Astrocyte (in vitro differentiated cells and primary cell): ENCODE measurements at regions not wholly inside any gene's neighbourhood (a gene's known extent, or its start where the extent isn't known, plus 50 kb on each side); places are given as distances from the start of the nearest gene placed in this dataset.

ENCODE experiments used
- DNase-seq: peaks from one replicate; pipeline ENCODE4 v3.0.0-alpha.2; 2010; ENCODE audit warnings: low read depth
- FAIRE-seq: peaks from 2 replicates; lab custom pipeline; 2011; peaks lifted over from hg19 to GRCh38; lab: Jason Lieb, UNC
- H2AFZ ChIP-seq: 2 replicates; pipeline ENCODE4 v1.6.0; 2012; ENCODE audit warnings: low read depth, low read length, inconsistent platforms
- H3K27ac ChIP-seq: 2 replicates; pipeline ENCODE4 v1.5.1; 2011; ENCODE audit warnings: low read depth, low read length, inconsistent platforms
- H3K27me3 ChIP-seq: 2 replicates; pipeline ENCODE4 v1.6.0; 2011; ENCODE audit warnings: low read length, inconsistent platforms; ENCODE audit not compliant: insufficient read depth
- H3K36me3 ChIP-seq: 2 replicates; pipeline ENCODE4 v1.5.1; 2011; ENCODE audit warnings: low read length, inconsistent platforms; ENCODE audit not compliant: insufficient read depth
- H3K4me1 ChIP-seq: 2 replicates; pipeline ENCODE4 v1.5.1; 2011; ENCODE audit warnings: low read length, inconsistent platforms; ENCODE audit not compliant: insufficient read depth
- H3K4me2 ChIP-seq: 2 replicates; pipeline ENCODE4 v1.6.0; 2012; ENCODE audit warnings: low read length, inconsistent platforms
- H3K4me3 ChIP-seq: 2 replicates; pipeline ENCODE4 v1.5.1; 2011; ENCODE audit warnings: low read depth, mild to moderate bottlenecking, low read length, inconsistent platforms; ENCODE audit not compliant: insufficient read depth
- H3K79me2 ChIP-seq: 2 replicates; pipeline ENCODE4 v1.6.0; 2012; ENCODE audit warnings: mild to moderate bottlenecking, low read length, inconsistent platforms; ENCODE audit not compliant: insufficient read depth
- H3K9ac ChIP-seq: 2 replicates; pipeline ENCODE4 v1.6.0; 2012; ENCODE audit warnings: mild to moderate bottlenecking, low read length, inconsistent platforms
- H3K9me3 ChIP-seq: 2 replicates; pipeline ENCODE4 v1.5.1; 2012; ENCODE audit warnings: low read depth, mild to moderate bottlenecking, low read length, inconsistent platforms; ENCODE audit not compliant: insufficient read depth
- H4K20me1 ChIP-seq: 2 replicates; pipeline ENCODE4 v1.6.0; 2012; ENCODE audit warnings: low read length, inconsistent platforms; ENCODE audit not compliant: insufficient read depth
- H3K27ac Mint-ChIP-seq: one replicate; pipeline ENCODE4 v1.8.0; 2021; ENCODE audit warnings: mild to moderate bottlenecking, mixed read lengths; ENCODE audit not compliant: unreplicated experiment
- H3K27me3 Mint-ChIP-seq: one replicate; pipeline ENCODE4 v1.8.0; 2021; ENCODE audit warnings: low read depth, mixed read lengths; ENCODE audit not compliant: unreplicated experiment
- H3K36me3 Mint-ChIP-seq: one replicate; pipeline ENCODE4 v1.8.0; 2021; ENCODE audit warnings: low read depth, mixed read lengths; ENCODE audit not compliant: unreplicated experiment
- H3K4me1 Mint-ChIP-seq: one replicate; pipeline ENCODE4 v1.8.0; 2021; ENCODE audit warnings: low read depth, mixed read lengths; ENCODE audit not compliant: unreplicated experiment
- H3K4me3 Mint-ChIP-seq: one replicate; pipeline ENCODE4 v1.8.0; 2021; ENCODE audit warnings: mild to moderate bottlenecking, moderate library complexity, mixed read lengths; ENCODE audit not compliant: unreplicated experiment
- H3K9me3 Mint-ChIP-seq: one replicate; pipeline ENCODE4 v1.8.0; 2021; ENCODE audit warnings: mild to moderate bottlenecking, mixed read lengths; ENCODE audit not compliant: unreplicated experiment
- EZH2 ChIP-seq: IDR thresholded peaks from 2 replicates; pipeline ENCODE4 v1.6.1; 2012; ENCODE audit warnings: mild to moderate bottlenecking, low read length, inconsistent platforms; ENCODE audit not compliant: insufficient read depth
- TF ChIP-seq, protein P1 (sequence below): IDR thresholded peaks from 2 replicates; pipeline ENCODE4 v1.5.1; 2011; ENCODE audit warnings: low read depth, mild to moderate bottlenecking, inconsistent platforms, low read length, moderate library complexity; ENCODE audit not compliant: insufficient read depth

DNA sequence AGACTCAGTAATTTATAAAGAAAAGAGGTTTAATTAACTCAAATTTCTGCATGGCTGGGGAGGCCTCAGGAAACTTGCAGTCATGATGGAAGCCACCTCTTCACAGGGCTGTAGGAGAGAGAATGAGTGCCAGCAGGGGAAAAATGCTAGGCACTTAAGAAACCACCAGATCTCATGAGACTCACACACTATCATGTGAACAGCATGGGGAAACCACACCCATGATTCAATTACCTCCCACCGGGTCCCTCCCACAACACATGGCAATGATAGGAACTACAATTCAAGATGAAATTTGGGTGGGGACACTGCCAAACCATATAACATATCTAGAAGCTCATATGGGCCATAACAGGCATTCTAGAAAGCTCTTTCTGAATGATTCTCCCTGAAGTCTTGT, 190.3 kb downstream of the WNT5A start:
- Histone ChIP-seq H3K4me1 (no peaks in the 10 kb centered on the region), H3K36me3 (no peaks in the 10 kb centered on the region), H2AFZ (no peak overlapping the region), H4K20me1 (no peaks in the 10 kb centered on the region), H3K79me2 (no peaks in the 10 kb centered on the region), H3K27me3 (no peaks in the 10 kb centered on the region), H3K9me3 (no peaks in the 10 kb centered on the region), H3K4me2 (no peak overlapping the region), H3K9ac (no peak overlapping the region), H3K4me3 (no peak overlapping the region), H3K27ac (no peak overlapping the region)
- Mint-ChIP-seq H3K4me3 (no peak overlapping the region), H3K36me3 (no peaks in the 10 kb centered on the region), H3K27me3 (peaks cover 5% of the 10 kb centered on the region), H3K4me1 (no peaks in the 10 kb centered on the region), H3K27ac (no peak overlapping the region), H3K9me3 (peaks cover 2% of the 10 kb centered on the region)
- TF ChIP-seq EZH2 = no peak
- TF ChIP-seq, protein P1, sequence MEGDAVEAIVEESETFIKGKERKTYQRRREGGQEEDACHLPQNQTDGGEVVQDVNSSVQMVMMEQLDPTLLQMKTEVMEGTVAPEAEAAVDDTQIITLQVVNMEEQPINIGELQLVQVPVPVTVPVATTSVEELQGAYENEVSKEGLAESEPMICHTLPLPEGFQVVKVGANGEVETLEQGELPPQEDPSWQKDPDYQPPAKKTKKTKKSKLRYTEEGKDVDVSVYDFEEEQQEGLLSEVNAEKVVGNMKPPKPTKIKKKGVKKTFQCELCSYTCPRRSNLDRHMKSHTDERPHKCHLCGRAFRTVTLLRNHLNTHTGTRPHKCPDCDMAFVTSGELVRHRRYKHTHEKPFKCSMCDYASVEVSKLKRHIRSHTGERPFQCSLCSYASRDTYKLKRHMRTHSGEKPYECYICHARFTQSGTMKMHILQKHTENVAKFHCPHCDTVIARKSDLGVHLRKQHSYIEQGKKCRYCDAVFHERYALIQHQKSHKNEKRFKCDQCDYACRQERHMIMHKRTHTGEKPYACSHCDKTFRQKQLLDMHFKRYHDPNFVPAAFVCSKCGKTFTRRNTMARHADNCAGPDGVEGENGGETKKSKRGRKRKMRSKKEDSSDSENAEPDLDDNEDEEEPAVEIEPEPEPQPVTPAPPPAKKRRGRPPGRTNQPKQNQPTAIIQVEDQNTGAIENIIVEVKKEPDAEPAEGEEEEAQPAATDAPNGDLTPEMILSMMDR = no peak
- DNase-seq (no peak), FAIRE-seq (no peak)

DNA sequence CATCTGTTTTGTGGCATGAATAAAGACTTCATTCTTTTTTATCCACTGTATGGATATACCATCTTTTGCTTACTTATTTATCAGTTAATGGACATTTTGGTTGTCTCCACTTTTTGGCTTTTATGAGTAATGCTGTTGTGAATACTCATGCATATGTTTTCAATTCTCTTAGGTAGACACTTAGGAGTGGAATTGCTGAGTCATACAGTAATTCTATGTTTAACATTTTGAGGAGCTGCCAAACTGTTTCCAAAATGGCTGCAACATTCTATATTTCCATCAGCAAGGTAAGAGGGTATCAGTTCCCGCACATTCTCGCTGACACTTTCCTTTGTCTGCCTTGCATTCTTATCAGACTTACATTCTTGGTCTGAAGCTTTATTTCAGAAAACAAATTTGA, 191.1 kb downstream of the WNT5A start:
- no peaks in the 10 kb centered on the region for H3K79me2 ChIP-seq
- Mint-ChIP-seq H3K4me3 (no peak overlapping the region), H3K27me3 (peaks cover 7% of the 10 kb centered on the region), H3K36me3 (no peaks in the 10 kb centered on the region), H3K9me3 (peaks cover 2% of the 10 kb centered on the region), H3K4me1 (no peaks in the 10 kb centered on the region), H3K27ac (no peak overlapping the region)
- H3K9me3 ChIP-seq = no peaks in the 10 kb centered on the region
- H3K9ac ChIP-seq = no peak overlapping the region
- no peaks in the 10 kb centered on the region for H3K4me1 ChIP-seq
- no peak overlapping the region for H3K27ac ChIP-seq
- H3K4me3 ChIP-seq = no peak overlapping the region
- FAIRE-seq = peak; percentile 66
- no peaks in the 10 kb centered on the region for H3K36me3 ChIP-seq
- H2AFZ ChIP-seq = peak overlapping the region; percentile 3
- TF ChIP-seq EZH2 = no peak
- TF ChIP-seq, protein P1 = no peak
- no peaks in the 10 kb centered on the region for H4K20me1 ChIP-seq
- DNase-seq = peak; percentile 48
- no peak overlapping the region for H3K4me2 ChIP-seq
- H3K27me3 ChIP-seq = no peaks in the 10 kb centered on the region

DNA sequence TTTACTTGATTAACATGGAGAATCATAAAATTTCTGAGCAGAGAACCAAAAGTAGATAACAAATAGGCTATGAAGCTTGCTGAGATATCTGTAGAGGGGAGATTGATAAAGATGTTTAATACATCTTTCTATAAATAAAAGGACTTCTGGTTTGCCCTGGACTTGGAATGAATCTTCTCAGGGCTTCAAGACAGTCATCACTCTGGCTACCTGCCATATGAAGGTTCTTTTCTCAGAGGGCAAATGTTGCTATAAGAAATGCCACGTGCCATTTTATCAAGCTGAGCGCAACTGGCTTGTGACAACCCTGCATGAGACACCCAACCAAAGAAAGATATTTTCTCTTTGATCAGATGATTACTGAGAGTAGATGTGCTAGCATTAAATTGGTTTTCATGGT, 192.5 kb downstream of the WNT5A start:
- Histone ChIP-seq H3K27ac (no peak overlapping the region), H2AFZ (no peak overlapping the region), H3K27me3 (no peaks in the 10 kb centered on the region), H3K36me3 (no peaks in the 10 kb centered on the region), H3K79me2 (no peaks in the 10 kb centered on the region), H3K9ac (no peak overlapping the region), H3K9me3 (no peaks in the 10 kb centered on the region), H3K4me2 (no peak overlapping the region), H3K4me1 (no peaks in the 10 kb centered on the region), H4K20me1 (no peaks in the 10 kb centered on the region), H3K4me3 (no peak overlapping the region)
- FAIRE-seq (no peak), DNase-seq (no peak)
- no peak overlapping the region for H3K27ac Mint-ChIP-seq
- no peaks in the 10 kb centered on the region for H3K36me3 Mint-ChIP-seq
- H3K4me3 Mint-ChIP-seq = no peak overlapping the region
- peaks cover 7% of the 10 kb centered on the region for H3K27me3 Mint-ChIP-seq
- H3K9me3 Mint-ChIP-seq = peaks cover 2% of the 10 kb centered on the region
- no peaks in the 10 kb centered on the region for H3K4me1 Mint-ChIP-seq
- TF ChIP-seq EZH2 = no peak
- TF ChIP-seq, protein P1 = no peak
